Fibroblast of pulmonary artery (primary cell): ENCODE measurements at regions not wholly inside any gene's neighbourhood (a gene's known extent, or its start where the extent isn't known, plus 50 kb on each side); places are given as distances from the start of the nearest gene placed in this dataset.

Experiments
- DNase-seq: peaks from one replicate; pipeline ENCODE4 v3.0.0-alpha.2; 2010; ENCODE audit warnings: low read depth
- H3K4me3 ChIP-seq: replicated peaks from 2 replicates; pipeline ENCODE4 v1.5.1; 2011; ENCODE audit warnings: low read depth, mild to moderate bottlenecking, control low read depth, low read length, moderate library complexity
- CTCF ChIP-seq: IDR thresholded peaks from 2 replicates; pipeline ENCODE4 v1.5.1; 2011; ENCODE audit warnings: mild to moderate bottlenecking, control low read depth, low read length, inconsistent platforms; ENCODE audit errors: missing control alignments

- no peak overlapping the region for H3K4me3 ChIP-seq
- no peak for DNase-seq
Observed at GRCh38 chr7:114766041-114766356, 155.9 kb upstream of the MDFIC start.

DNA sequence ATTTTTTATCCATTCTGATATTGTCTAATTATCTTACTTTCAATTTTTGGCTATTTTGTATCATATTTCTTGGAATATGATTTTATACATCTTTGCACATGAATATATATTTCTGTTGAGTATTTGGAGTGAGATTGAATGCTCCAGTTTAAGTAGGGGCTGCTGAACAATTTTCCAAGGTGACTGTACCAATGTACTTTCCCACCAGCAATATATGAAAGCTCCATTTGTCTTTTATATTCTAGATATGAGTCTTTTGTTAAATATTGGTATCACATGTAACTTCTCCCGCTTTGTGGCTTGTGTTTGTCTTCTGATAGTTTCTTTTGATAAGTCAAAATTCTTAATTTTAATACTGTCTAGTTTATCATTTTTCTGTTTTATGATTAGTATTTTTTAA is 144.6 kb upstream of the MDFIC start:
- no peak for TF ChIP-seq CTCF
- no peak overlapping the region for H3K4me3 ChIP-seq
- DNase-seq = no peak

More at GRCh38 chr7:114766041-114766356, 155.9 kb upstream of the MDFIC start:
- TF ChIP-seq CTCF = no peak

DNA sequence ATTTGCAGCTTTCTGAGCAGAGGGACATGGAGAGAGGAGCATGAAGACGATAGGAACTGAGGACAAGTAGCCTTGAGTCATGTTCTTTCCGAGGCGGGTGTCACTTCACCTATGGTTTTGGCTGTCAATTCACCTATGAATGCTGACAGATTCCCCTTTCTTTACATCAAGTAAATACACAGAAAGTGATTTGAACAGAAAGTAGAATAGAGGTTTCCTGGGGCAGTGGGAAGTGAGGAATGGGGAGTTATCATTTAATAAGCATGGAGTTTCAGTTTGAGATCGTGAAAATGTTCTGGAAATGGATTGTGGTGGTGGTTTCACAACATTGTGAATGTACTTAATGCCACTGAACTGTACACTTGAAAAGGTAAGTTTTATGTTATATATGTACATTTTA is 138.4 kb upstream of the MDFIC start:
- no peak overlapping the region for H3K4me3 ChIP-seq
- TF ChIP-seq CTCF = no peak
- DNase-seq = no peak

DNA sequence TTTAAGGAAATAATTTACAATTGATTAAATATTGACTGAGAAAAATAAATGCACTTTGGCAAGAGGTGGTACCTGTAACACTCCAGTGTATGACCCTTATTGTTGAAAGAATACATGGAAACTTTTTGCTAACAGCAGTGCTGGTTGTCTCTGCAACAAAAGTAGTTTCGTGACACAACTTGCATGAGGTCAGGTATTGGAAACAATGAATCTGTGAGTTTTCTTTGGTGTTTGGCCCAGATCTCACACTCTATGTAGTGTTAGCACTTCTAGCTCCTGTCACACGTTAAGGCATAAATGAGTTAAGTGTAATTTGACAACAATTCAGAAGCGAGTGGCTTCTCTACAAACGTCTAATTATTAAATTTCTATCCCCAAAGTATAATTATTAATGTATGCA is 137.7 kb upstream of the MDFIC start:
- TF ChIP-seq CTCF = no peak

DNA sequence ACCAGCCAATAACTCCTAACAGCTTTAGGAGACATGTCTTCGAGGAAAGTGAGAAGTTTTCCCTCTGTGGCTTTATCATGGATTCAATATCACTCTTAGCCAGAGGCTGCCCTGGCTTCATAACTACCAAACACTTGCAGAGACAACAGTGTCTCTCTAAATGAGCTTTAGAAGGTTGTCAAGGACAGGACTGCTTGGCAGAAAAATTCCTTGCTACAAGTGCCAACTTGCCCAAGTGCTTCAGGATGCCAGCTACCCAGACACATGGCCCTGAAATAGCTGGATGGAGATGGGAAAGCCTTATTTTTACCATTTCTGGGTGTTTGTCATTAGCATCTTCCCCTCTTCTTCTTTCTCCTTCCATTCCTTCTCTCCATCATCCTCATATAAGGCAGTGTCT is 137.1 kb upstream of the MDFIC start:
- no peak for TF ChIP-seq CTCF
- no peak for DNase-seq
- no peak overlapping the region for H3K4me3 ChIP-seq

More for the DNA sequence above, 137.7 kb upstream of the MDFIC start:
- DNase-seq = no peak
- no peak overlapping the region for H3K4me3 ChIP-seq

DNA sequence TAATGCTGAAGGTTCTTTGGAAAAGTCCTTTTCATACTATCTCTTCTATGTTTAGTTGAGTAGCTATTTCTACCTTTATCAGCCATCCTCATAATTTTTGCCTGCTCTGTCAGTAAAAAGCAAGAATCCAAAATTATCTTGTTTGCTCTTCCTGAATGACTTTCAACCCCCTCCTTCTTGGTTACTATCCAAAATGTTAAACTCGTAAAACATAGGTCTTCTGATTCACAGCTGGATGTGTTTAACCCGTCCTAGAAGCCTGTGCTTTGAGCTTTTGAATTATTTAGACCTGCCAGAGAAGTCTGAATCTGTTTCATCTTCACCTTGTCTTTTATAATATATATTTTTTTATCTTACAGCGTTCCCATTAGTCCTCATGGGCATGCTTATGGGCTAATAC is 136.4 kb upstream of the MDFIC start:
- no peak for DNase-seq
- no peak overlapping the region for H3K4me3 ChIP-seq
- no peak for TF ChIP-seq CTCF

GRCh38 chr7:114786455-114786854 is 135.4 kb upstream of the MDFIC start:
- no peak overlapping the region for H3K4me3 ChIP-seq
- DNase-seq = no peak
- TF ChIP-seq CTCF = no peak
